ENCODE measurements at regions not wholly inside any gene's neighbourhood (a gene's known extent, or its start where the extent isn't known, plus 50 kb on each side); places are given as distances from the start of the nearest gene placed in this dataset.

GRCh38 chr5:15391704-15392397, 108.1 kb upstream of the FBXL7 start:
- Mint-ChIP-seq H3K27ac (no peak overlapping the region), H3K36me3 (peaks cover 2% of the 10 kb centered on the region), H3K27me3 (no peaks in the 10 kb centered on the region), H3K4me3 (no peak overlapping the region), H3K4me1 (no peaks in the 10 kb centered on the region), H3K9me3 (peaks cover 0 to 3% (median 0%) of the 10 kb centered on the region in 3 donors)

DNA sequence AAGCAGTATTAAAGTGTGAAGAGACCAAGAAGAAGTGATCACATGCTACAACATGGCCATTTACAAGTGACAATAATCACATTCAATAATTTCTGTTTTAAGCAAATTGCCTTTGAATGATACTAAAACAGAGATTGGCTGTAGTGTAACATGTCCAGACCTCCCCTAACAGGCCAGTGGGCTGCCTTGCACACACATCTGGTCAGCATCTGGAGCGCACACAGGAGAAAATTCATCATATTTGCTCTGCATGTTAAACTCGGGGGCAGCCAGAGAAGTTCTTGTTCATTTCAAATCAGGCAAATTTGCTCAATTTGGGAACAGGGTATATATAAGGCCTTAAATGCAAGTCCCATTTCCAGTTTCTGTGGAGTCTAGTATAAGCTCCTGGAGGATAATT, 111.1 kb upstream of the FBXL7 start:
- H3K36me3 Mint-ChIP-seq, result peaks cover 4% of the 10 kb centered on the region
- H3K27me3 Mint-ChIP-seq, result no peaks in the 10 kb centered on the region
- H3K9me3 Mint-ChIP-seq, result peaks cover 0 to 3% (median 2%) of the 10 kb centered on the region in 3 donors
- H3K4me1 Mint-ChIP-seq, result peaks cover 0 to 2% (median 0%) of the 10 kb centered on the region in 3 donors
- no peak overlapping the region for H3K4me3 Mint-ChIP-seq
- H3K27ac Mint-ChIP-seq, result no peak overlapping the region

GRCh38 chr5:15387931-15388524, 112.0 kb upstream of the FBXL7 start:
- H3K27me3 Mint-ChIP-seq, result no peaks in the 10 kb centered on the region
- no peak overlapping the region for H3K27ac Mint-ChIP-seq
- H3K4me1 Mint-ChIP-seq, result peaks cover 0 to 2% (median 0%) of the 10 kb centered on the region in 3 donors
- H3K4me3 Mint-ChIP-seq, result no peak overlapping the region
- peaks cover 4% of the 10 kb centered on the region for H3K36me3 Mint-ChIP-seq
- H3K9me3 Mint-ChIP-seq, result peaks cover 0 to 3% (median 2%) of the 10 kb centered on the region in 3 donors

GRCh38 chr5:15386122-15386521, 113.9 kb upstream of the FBXL7 start:
- Mint-ChIP-seq H3K4me1 (peaks cover 0 to 2% (median 0%) of the 10 kb centered on the region in 3 donors), H3K4me3 (no peak overlapping the region), H3K36me3 (peaks cover 4% of the 10 kb centered on the region), H3K9me3 (peaks cover 0 to 3% (median 2%) of the 10 kb centered on the region in 3 donors), H3K27me3 (no peaks in the 10 kb centered on the region), H3K27ac (no peak overlapping the region)

DNA sequence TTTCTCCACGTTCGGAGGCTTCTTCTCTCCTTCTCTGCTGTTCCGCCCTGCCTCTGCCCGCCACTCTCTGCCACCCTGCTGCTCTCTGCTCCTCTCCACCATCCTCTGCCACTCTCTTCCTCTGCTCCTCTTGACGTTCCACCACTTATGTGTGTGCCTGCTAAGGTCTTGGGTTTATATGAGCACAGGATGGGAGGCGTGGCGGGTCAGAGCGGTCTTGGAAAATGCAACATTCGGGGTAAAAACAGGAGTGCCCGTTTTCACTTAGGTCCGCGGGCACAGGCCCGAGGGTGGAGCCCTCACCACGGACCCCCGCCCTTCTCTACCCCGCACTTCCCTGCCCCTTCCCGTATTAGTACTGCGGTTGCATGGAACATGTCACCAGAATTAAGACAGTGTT, 114.4 kb upstream of the FBXL7 start:
- peaks cover 0 to 3% (median 2%) of the 10 kb centered on the region in 3 donors for H3K9me3 Mint-ChIP-seq
- H3K4me1 Mint-ChIP-seq, result peaks cover 0 to 2% (median 0%) of the 10 kb centered on the region in 3 donors
- no peak overlapping the region for H3K4me3 Mint-ChIP-seq
- no peak overlapping the region for H3K27ac Mint-ChIP-seq
- peaks cover 4% of the 10 kb centered on the region for H3K36me3 Mint-ChIP-seq
- no peaks in the 10 kb centered on the region for H3K27me3 Mint-ChIP-seq

GRCh38 chr5:15385037-15385436, 114.9 kb upstream of the FBXL7 start:
- Mint-ChIP-seq H3K36me3 (peaks cover 4% of the 10 kb centered on the region), H3K27ac (no peak overlapping the region), H3K4me3 (no peak overlapping the region), H3K4me1 (peaks cover 0 to 2% (median 0%) of the 10 kb centered on the region in 3 donors), H3K27me3 (no peaks in the 10 kb centered on the region), H3K9me3 (peaks cover 0 to 5% (median 2%) of the 10 kb centered on the region in 3 donors)

GRCh38 chr5:15384581-15384980, 115.4 kb upstream of the FBXL7 start:
- H3K4me1 Mint-ChIP-seq, result peaks cover 0 to 2% (median 0%) of the 10 kb centered on the region in 3 donors
- peaks cover 4% of the 10 kb centered on the region for H3K36me3 Mint-ChIP-seq
- H3K9me3 Mint-ChIP-seq, result peaks cover 0 to 7% (median 2%) of the 10 kb centered on the region in 3 donors
- no peak overlapping the region for H3K4me3 Mint-ChIP-seq
- H3K27ac Mint-ChIP-seq, result no peak overlapping the region
- no peaks in the 10 kb centered on the region for H3K27me3 Mint-ChIP-seq

DNA sequence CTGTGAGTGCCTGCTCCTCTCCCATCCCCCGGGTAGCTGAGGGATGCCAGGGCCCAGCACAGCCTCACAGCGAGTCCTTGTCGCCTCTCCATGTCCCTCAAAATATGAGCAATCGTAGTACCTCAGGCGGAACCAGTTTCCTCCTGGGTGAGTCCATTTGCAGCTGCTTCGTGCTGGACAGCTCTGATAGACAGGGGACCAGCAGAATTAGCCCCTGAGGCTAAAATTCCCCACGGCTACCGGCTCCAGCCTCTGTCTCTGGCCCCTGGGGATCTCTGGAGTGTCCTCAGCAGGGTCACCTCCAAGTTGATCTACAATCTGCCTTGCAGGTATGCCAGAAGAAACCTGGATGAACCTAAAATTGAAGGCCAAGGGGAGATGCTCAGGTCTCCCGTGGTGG, 115.8 kb upstream of the FBXL7 start:
- no peak overlapping the region for H3K27ac Mint-ChIP-seq
- H3K4me1 Mint-ChIP-seq, result peaks cover 0 to 2% (median 0%) of the 10 kb centered on the region in 3 donors
- peaks cover 4% of the 10 kb centered on the region for H3K36me3 Mint-ChIP-seq
- no peaks in the 10 kb centered on the region for H3K27me3 Mint-ChIP-seq
- peaks cover 0 to 7% (median 3%) of the 10 kb centered on the region in 3 donors for H3K9me3 Mint-ChIP-seq
- H3K4me3 Mint-ChIP-seq, result no peak overlapping the region

DNA sequence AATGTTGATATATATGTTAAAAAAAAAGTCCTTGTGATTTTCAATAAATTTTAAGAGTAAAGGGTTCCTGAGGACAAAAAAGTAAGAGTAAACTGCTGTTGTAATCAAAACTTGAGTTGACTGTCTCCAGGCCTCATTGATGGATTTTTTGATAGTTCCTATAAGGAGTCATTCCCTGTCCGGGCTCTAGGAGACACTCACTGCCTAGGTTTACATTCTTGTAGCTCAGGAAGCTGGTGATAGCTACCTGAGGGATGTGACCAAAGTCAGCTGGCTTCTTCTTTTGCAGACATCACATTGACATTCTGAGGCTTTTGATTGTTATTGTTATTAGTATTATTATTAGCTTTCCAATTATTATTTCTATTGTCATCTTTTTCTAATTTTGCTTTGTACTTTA, 116.5 kb upstream of the FBXL7 start:
- peaks cover 3 to 7% (median 4%) of the 10 kb centered on the region in 3 donors for H3K9me3 Mint-ChIP-seq
- no peaks in the 10 kb centered on the region for H3K27me3 Mint-ChIP-seq
- H3K27ac Mint-ChIP-seq, result no peak overlapping the region
- no peak overlapping the region for H3K4me3 Mint-ChIP-seq
- H3K4me1 Mint-ChIP-seq, result peaks cover 0 to 2% (median 0%) of the 10 kb centered on the region in 3 donors
- H3K36me3 Mint-ChIP-seq, result peaks cover 4% of the 10 kb centered on the region

GRCh38 chr5:15383021-15383420, 117.0 kb upstream of the FBXL7 start:
- Mint-ChIP-seq H3K36me3 (peaks cover 4% of the 10 kb centered on the region), H3K27ac (peak overlapping the region in 1 of 3 donors; percentile 40), H3K27me3 (no peaks in the 10 kb centered on the region), H3K9me3 (peaks cover 4 to 7% (median 4%) of the 10 kb centered on the region in 3 donors), H3K4me1 (peaks cover 0 to 2% (median 0%) of the 10 kb centered on the region in 3 donors), H3K4me3 (no peak overlapping the region)

DNA sequence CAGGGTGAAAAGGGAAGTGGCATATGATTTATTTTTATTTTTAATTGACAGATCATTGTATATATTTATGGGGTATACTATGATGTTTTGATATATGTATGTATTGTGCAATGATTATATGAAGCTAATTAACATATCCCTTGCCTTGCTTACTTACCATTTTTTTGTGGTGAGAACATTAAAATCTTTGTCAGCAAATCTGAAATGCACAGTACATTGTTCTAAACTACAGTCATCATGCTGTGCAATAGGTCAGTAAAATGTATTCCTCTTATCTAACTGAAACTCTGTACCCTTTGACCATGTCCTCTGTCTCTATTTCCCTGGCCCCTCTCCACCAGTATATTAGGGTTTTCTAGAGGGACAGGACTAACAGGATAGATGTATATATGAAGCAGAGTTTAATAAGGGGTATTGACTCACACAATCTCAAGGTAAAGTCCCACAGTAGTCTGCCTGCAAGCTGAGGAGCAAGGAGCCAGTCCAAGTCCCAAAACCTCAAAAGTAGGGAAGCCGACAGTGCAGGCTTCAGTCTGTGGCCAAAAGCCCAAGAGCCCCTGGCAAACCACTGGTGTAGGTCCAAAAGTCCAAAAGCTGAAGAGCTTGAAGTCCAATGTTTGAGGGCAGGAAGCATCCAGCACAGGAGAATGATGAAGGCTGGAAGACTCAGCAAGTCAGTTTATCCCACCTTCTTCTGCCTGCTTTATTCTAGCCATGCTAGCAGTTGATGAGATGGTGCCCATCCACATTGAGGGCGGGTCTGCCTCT, 122.2 kb upstream of the FBXL7 start:
- Mint-ChIP-seq H3K36me3 (peaks cover 2% of the 10 kb centered on the region), H3K4me3 (no peak overlapping the region), H3K27me3 (no peaks in the 10 kb centered on the region), H3K4me1 (no peaks in the 10 kb centered on the region), H3K9me3 (peaks cover 2 to 4% (median 4%) of the 10 kb centered on the region in 3 donors), H3K27ac (no peak overlapping the region)

DNA sequence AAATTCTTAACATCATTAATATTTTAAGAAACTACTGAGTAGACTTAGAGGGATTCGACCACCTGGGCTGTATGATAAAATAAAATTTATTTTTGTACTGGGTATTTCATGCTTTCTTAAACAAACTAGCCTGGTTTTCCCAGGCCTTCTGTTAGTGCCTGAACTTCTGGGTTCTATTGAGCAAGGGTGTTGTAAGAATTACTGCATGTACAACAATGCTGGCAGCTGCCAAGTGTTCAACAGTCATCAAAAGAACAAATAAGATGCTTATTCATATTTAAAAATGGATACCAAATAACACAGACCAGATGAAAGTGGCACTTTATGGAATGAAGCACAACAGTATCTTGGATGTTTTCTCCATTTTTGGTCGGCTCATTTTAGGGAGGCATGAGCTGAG, 123.2 kb upstream of the FBXL7 start:
- no peak overlapping the region for H3K27ac Mint-ChIP-seq
- peaks cover 2% of the 10 kb centered on the region for H3K36me3 Mint-ChIP-seq
- no peaks in the 10 kb centered on the region for H3K27me3 Mint-ChIP-seq
- H3K9me3 Mint-ChIP-seq, result peaks cover 2 to 4% (median 4%) of the 10 kb centered on the region in 3 donors
- H3K4me1 Mint-ChIP-seq, result no peaks in the 10 kb centered on the region
- H3K4me3 Mint-ChIP-seq, result no peak overlapping the region

DNA sequence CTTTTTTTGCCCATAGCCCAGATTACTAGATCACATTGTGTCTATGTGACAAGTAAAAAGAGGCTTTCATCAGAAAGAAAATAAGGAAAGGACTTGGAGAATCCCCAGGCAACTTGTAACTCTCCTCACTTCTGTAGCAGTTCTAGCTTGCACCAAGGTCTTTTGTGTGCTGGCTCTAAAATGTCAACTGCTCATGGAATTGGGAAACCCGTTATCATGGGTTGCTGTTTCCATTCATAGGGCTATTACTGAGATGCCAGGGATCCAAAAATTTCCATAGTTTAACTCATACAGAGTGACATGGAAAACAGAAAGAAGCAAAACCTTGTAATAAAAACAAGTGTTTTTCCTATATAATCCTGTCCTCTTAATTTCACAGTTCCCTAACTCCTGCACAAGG, 123.9 kb upstream of the FBXL7 start:
- H3K9me3 Mint-ChIP-seq, result peaks cover 2 to 4% (median 4%) of the 10 kb centered on the region in 3 donors
- no peak overlapping the region for H3K27ac Mint-ChIP-seq

GRCh38 chr5:15375559-15375958, 124.4 kb upstream of the FBXL7 start:
- Mint-ChIP-seq H3K4me1 (no peaks in the 10 kb centered on the region), H3K36me3 (peaks cover 2% of the 10 kb centered on the region), H3K27me3 (no peaks in the 10 kb centered on the region), H3K9me3 (peaks cover 2 to 4% (median 4%) of the 10 kb centered on the region in 3 donors), H3K4me3 (no peak overlapping the region), H3K27ac (no peak overlapping the region)

More for the DNA sequence above, 123.9 kb upstream of the FBXL7 start:
- Mint-ChIP-seq H3K4me1 (no peaks in the 10 kb centered on the region), H3K36me3 (peaks cover 2% of the 10 kb centered on the region), H3K4me3 (no peak overlapping the region), H3K27me3 (no peaks in the 10 kb centered on the region)

- peaks cover 2 to 4% (median 2%) of the 10 kb centered on the region in 3 donors for H3K9me3 Mint-ChIP-seq
- H3K27me3 Mint-ChIP-seq, result no peaks in the 10 kb centered on the region
- no peak overlapping the region for H3K27ac Mint-ChIP-seq
- no peak overlapping the region for H3K4me3 Mint-ChIP-seq
- H3K36me3 Mint-ChIP-seq, result peaks cover 2% of the 10 kb centered on the region
- no peaks in the 10 kb centered on the region for H3K4me1 Mint-ChIP-seq
Observed at GRCh38 chr5:15374886-15375285, 125.1 kb upstream of the FBXL7 start.

Data from IgD-negative memory B cell (primary cell).